ENCODE measurements at regions not wholly inside any gene's neighbourhood (a gene's known extent, or its start where the extent isn't known, plus 50 kb on each side); places are given as distances from the start of the nearest gene placed in this dataset.

- DNase-seq: no peak
- no peak for TF ChIP-seq CTCF (IDR thresholded peaks at IDR 0.05)
- no peak for TF ChIP-seq POLR2A (IDR thresholded peaks at IDR 0.05)
- Histone ChIP-seq H3K36me3 (no peaks in the 10 kb centered on the region), H3K27ac (no peak overlapping the region), H3K9me3 (no peaks in the 10 kb centered on the region), H3K27me3 (peaks cover 0 to 4% (median 0%) of the 10 kb centered on the region in 9 donors), H3K4me3 (no peak overlapping the region), H3K4me1 (peaks cover 0 to 4% (median 0%) of the 10 kb centered on the region in 12 donors)
- ATAC-seq: no peak
- intact Hi-C loops (cut with DNase I): no loop called here
Observed at GRCh38 chr18:51442012-51442411, 244.5 kb upstream of the MEX3C start.

GRCh38 chr18:51446571-51447210 lies 249.2 kb upstream of the MEX3C start:
- intact Hi-C loops (cut with DNase I): loop anchor here in 1 of 10 donors (5.0 kb wide), 1 partner anchor 49 kb away; no protein-coding TSS in a partner anchor
- no peak for TF ChIP-seq POLR2A (IDR thresholded peaks at IDR 0.05)
- no peak for TF ChIP-seq CTCF (IDR thresholded peaks at IDR 0.05)
- DNase-seq (no peak), ATAC-seq (no peak)
- 79 to 90% (median 85%) methylated on average over 2 of the region's 2 CpGs for WGBS, 4 donors
- H3K9me3 ChIP-seq: no peaks in the 10 kb centered on the region
- H3K4me3 ChIP-seq: no peak overlapping the region
- H3K36me3 ChIP-seq: no peaks in the 10 kb centered on the region
- peaks cover 0 to 10% (median 0%) of the 10 kb centered on the region in 12 donors for H3K4me1 ChIP-seq
- peak overlapping the region in 1 of 12 donors; percentile 13 for H3K27ac ChIP-seq
- no peaks in the 10 kb centered on the region for H3K27me3 ChIP-seq

GRCh38 chr18:51447351-51448342 lies 250.2 kb upstream of the MEX3C start:
- no peaks in the 10 kb centered on the region for H3K9me3 ChIP-seq
- no peaks in the 10 kb centered on the region for H3K27me3 ChIP-seq
- H3K27ac ChIP-seq: peak overlapping the region in 5 of 12 donors; percentile 2 to 52 (median 24)
- WGBS, 4 donors: 36 to 47% (median 38%) methylated on average over 12 to 19 of the region's 19 CpGs
- TF ChIP-seq CTCF (IDR thresholded peaks at IDR 0.05) (no peak), POLR2A (IDR thresholded peaks at IDR 0.05) (no peak)
- ATAC-seq (peak; percentile 72 to 93 (median 80)), DNase-seq (peak in 4 of 5 donors; percentile 10 to 62 (median 50))
- H3K4me1 ChIP-seq: peaks cover 0 to 10% (median 0%) of the 10 kb centered on the region in 12 donors
- H3K4me3 ChIP-seq: no peak overlapping the region
- no peaks in the 10 kb centered on the region for H3K36me3 ChIP-seq
- intact Hi-C loops (cut with DNase I): loop anchor here in 1 of 10 donors (5.0 kb wide), 1 partner anchor 50 kb away; no protein-coding TSS in a partner anchor

DNA sequence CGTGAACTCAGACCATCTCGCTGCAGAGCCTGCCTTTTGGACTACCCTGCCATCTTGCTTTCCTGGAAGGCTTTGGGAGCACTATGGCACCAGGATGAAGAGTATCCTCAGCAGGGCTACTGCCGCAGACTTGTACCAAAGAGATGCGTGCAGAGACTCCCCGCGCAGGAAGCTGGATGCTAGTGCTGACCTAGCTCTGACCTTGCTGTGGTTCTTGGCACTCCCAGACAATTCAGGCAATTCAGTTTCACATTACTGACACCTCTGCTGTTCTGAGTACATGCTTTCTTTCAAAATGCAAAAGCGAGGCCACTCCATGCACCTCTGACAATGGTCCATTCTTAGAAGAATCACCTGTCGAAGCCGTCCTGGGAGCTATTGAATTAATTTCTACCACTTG lies 251.5 kb upstream of the MEX3C start:
- TF ChIP-seq CTCF (IDR thresholded peaks at IDR 0.05): no peak
- no peak for TF ChIP-seq POLR2A (IDR thresholded peaks at IDR 0.05)
- Histone ChIP-seq H3K4me1 (peaks cover 0 to 10% (median 0%) of the 10 kb centered on the region in 12 donors), H3K9me3 (no peaks in the 10 kb centered on the region), H3K27ac (no peak overlapping the region), H3K27me3 (no peaks in the 10 kb centered on the region), H3K36me3 (no peaks in the 10 kb centered on the region), H3K4me3 (no peak overlapping the region)
- DNase-seq: peak in 1 of 5 donors; percentile 25
- intact Hi-C loops (cut with DNase I): loop anchor here in 1 of 10 donors (5.0 kb wide), 1 partner anchor 52 kb away; no protein-coding TSS in a partner anchor
- 44 to 71% (median 49%) methylated on average over 3 to 9 of the region's 9 CpGs for WGBS, 4 donors
- peak; percentile 18 to 49 (median 38) for ATAC-seq

Data from heart left ventricle (tissue), 16 donors.